OCI-LY1 (cell line): ENCODE measurements at regions not wholly inside any gene's neighbourhood (a gene's known extent, or its start where the extent isn't known, plus 50 kb on each side); places are given as distances from the start of the nearest gene placed in this dataset.

ENCODE experiments used
- EZH2 ChIP-seq: fragments of 200-600 bp; sonication (generic), shearing (Covaris generic); IDR thresholded peaks from 2 replicates; pipeline ENCODE4 v1.8.0; 2017; ENCODE audit warnings: borderline replicate concordance, mixed run types, mild to moderate bottlenecking, antibody characterized with exemption, low read length, moderate library complexity, mixed read lengths
- TF ChIP-seq, protein P1 (sequence below): fragments of 200-600 bp; sonication (generic), shearing (Covaris generic); IDR thresholded peaks from 2 replicates; pipeline ENCODE4 v1.5.1; 2017; ENCODE audit warnings: mild to moderate bottlenecking, antibody characterized with exemption, low read length, moderate library complexity, mixed read lengths

DNA sequence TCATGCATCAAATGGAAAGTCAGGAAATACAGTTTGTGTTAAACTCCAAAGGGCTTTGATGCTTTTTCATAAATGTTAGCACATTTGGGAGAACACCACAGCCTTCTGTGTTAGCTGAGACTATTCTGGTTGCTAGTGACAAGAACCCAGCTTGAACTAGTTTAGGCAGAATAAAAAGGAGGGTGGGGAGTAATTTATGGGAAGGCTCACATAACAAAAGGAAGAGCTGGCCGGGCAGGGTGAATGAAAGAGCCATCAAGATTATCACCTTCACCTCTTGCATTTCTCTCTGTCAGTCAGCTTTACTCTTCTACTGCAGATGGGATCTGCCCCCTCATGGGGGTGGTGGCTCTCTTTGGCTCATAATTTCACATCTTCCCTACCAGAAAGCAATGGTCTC is 75.4 kb upstream of the VTCN1 start:
- TF ChIP-seq, protein P1, sequence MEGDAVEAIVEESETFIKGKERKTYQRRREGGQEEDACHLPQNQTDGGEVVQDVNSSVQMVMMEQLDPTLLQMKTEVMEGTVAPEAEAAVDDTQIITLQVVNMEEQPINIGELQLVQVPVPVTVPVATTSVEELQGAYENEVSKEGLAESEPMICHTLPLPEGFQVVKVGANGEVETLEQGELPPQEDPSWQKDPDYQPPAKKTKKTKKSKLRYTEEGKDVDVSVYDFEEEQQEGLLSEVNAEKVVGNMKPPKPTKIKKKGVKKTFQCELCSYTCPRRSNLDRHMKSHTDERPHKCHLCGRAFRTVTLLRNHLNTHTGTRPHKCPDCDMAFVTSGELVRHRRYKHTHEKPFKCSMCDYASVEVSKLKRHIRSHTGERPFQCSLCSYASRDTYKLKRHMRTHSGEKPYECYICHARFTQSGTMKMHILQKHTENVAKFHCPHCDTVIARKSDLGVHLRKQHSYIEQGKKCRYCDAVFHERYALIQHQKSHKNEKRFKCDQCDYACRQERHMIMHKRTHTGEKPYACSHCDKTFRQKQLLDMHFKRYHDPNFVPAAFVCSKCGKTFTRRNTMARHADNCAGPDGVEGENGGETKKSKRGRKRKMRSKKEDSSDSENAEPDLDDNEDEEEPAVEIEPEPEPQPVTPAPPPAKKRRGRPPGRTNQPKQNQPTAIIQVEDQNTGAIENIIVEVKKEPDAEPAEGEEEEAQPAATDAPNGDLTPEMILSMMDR: no peak
- no peak for TF ChIP-seq EZH2
